A549 (cell line): ENCODE measurements at regions not wholly inside any gene's neighbourhood (a gene's known extent, or its start where the extent isn't known, plus 50 kb on each side); places are given as distances from the start of the nearest gene placed in this dataset.

ENCODE experiments used
- ATAC-seq, 2 experiments: fragments of 200-7000 bp in 1 of 2; fragments of >200 bp in 1 of 2; cut with Nextera tagmentation in 1 of 2; cut with Tn5 transposase in 1 of 2; 3 replicates each; pipeline versions ENCODE4 v1.8.0 to v1.9.1; 2018 to 2020; ENCODE audit warnings: mild to moderate bottlenecking in 1 of 2, moderate library complexity in 1 of 2
- CTCF ChIA-PET: fragments of 300-600 bp; sonication (Branson Sonifier 250); formaldehyde crosslinking; extraction: SDS; loops from one replicate; lab custom pipeline; 2021; ENCODE audit warnings: antibody characterized with exemption, inconsistent platforms; lab: Yijun Ruan, JAX
- POLR2A ChIA-PET: fragments of 350-600 bp; formaldehyde crosslinking; extraction: SDS; loops from one replicate; lab custom pipeline; 2021; ENCODE audit warnings: antibody characterized with exemption, inconsistent platforms; lab: Yijun Ruan, JAX
- DNase-seq, 2 experiments: peaks; one replicate each; pipeline versions ENCODE4 v3.0.0 to v3.0.0-alpha.2; 2011 to 2016; ENCODE audit warnings: low read depth in 1 of 2, low spot score in 1 of 2
- FAIRE-seq: peaks from 2 replicates; lab custom pipeline; 2011; peaks lifted over from hg19 to GRCh38; lab: Jason Lieb, UNC
- H3K27ac ChIP-seq, 2 experiments: fragments of >200 bp; sonication (Bioruptor Twin); formaldehyde crosslinking; 3 replicates each; pipeline ENCODE4 v1.5.1; 2016 to 2017
- H3K4me1 ChIP-seq: fragments of >200 bp; sonication (Bioruptor Twin); formaldehyde crosslinking; 3 replicates; pipeline ENCODE4 v1.6.1; 2016
- H3K4me2 ChIP-seq: fragments of >200 bp; sonication (Bioruptor Twin); formaldehyde crosslinking; 3 replicates; pipeline ENCODE4 v1.6.1; 2016
- H3K4me3 ChIP-seq: fragments of >200 bp; sonication (Bioruptor Twin); formaldehyde crosslinking; 3 replicates; pipeline ENCODE4 v1.5.1; 2016
- H3K9me3 ChIP-seq: fragments of >200 bp; sonication (Bioruptor Twin); formaldehyde crosslinking; 3 replicates; pipeline ENCODE4 v1.6.1; 2016
- ATOH8 ChIP-seq: fragments of 250-450 bp; sonication (Bioruptor Pico); IDR thresholded peaks from 2 replicates; pipeline ENCODE4 v1.5.0; 2020; ENCODE audit warnings: low read depth, mild to moderate bottlenecking, moderate library complexity
- CBX2 ChIP-seq: fragments of 200-600 bp; sonication (generic); IDR thresholded peaks from 2 replicates; pipeline ENCODE4 v1.6.1; 2016; ENCODE audit warnings: low read depth, mild to moderate bottlenecking, borderline replicate concordance
- CBX8 ChIP-seq: fragments of 200-600 bp; sonication (generic); IDR thresholded peaks from 2 replicates; pipeline ENCODE4 v1.6.1; 2016
- EP300 ChIP-seq, 2 experiments: fragments of >200 bp; sonication (Bioruptor Twin); formaldehyde crosslinking; IDR thresholded peaks; 2 replicates in 1 of 2; 3 replicates in 1 of 2; pipeline ENCODE4 v1.6.1; 2016 to 2017
- FOSL2 ChIP-seq, 2 experiments: fragments of 450-650 bp in 1 of 2; fragments of >200 bp in 1 of 2; sonication (Bioruptor Twin) in 1 of 2; formaldehyde crosslinking; IDR thresholded peaks; 2 replicates each; pipeline versions ENCODE4 v1.5.0 to v1.6.1; 2016 to 2020; ENCODE audit warnings: mild to moderate bottlenecking in 1 of 2, moderate library complexity in 1 of 2
- FOXS1 ChIP-seq: fragments of 250-450 bp; sonication (Bioruptor Pico); IDR thresholded peaks from 2 replicates; pipeline ENCODE4 v1.5.0; 2020; ENCODE audit warnings: mild to moderate bottlenecking, moderate library complexity
- GATA3 ChIP-seq: IDR thresholded peaks from 2 replicates; pipeline ENCODE4 v1.6.1; 2012; ENCODE audit warnings: borderline replicate concordance
- JUN ChIP-seq, 2 experiments: fragments of >200 bp; sonication (Bioruptor Twin); formaldehyde crosslinking; IDR thresholded peaks; 2 replicates in 1 of 2; 3 replicates in 1 of 2; pipeline ENCODE4 v1.6.1; 2016 to 2017
- KDM5A ChIP-seq: fragments of 200-600 bp; sonication (generic); IDR thresholded peaks from 2 replicates; pipeline ENCODE4 v1.6.1; 2016; ENCODE audit warnings: antibody characterized with exemption, mild to moderate bottlenecking
- MAFK ChIP-seq: fragments of 450-650 bp; IDR thresholded peaks from 2 replicates; pipeline ENCODE4 v1.6.1; 2014; ENCODE audit not compliant: partially characterized antibody
- MAZ ChIP-seq: fragments of 150-350 bp; IDR thresholded peaks from 2 replicates; pipeline ENCODE4 v1.6.1; 2014; ENCODE audit warnings: antibody characterized with exemption, low read depth, low read length, borderline replicate concordance
- MYC ChIP-seq: IDR thresholded peaks from 2 replicates; pipeline ENCODE4 v1.6.1; 2012; ENCODE audit warnings: mild to moderate bottlenecking, inconsistent platforms, low read length, improper control_type of control experiment, borderline replicate concordance
- NFE2L2 ChIP-seq: fragments of 150-350 bp; conservative IDR thresholded peaks from 2 replicates; pipeline ENCODE4 v1.6.1; 2014; ENCODE audit warnings: low read length
- NR3C1 ChIP-seq: fragments of >200 bp; sonication (Bioruptor Twin); formaldehyde crosslinking; IDR thresholded peaks from 3 replicates; pipeline ENCODE4 v1.6.1; 2017
- RARB ChIP-seq: fragments of 250-450 bp; sonication (Bioruptor Pico); IDR thresholded peaks from 2 replicates; pipeline ENCODE4 v1.8.0; 2021; ENCODE audit warnings: mild to moderate bottlenecking, moderate library complexity
- RFX5 ChIP-seq: fragments of 450-650 bp; IDR thresholded peaks from 2 replicates; pipeline ENCODE4 v1.7.1; 2014; ENCODE audit warnings: antibody characterized with exemption, mild to moderate bottlenecking, moderate library complexity
- RNF2 ChIP-seq: fragments of 200-600 bp; sonication (generic); IDR thresholded peaks from 2 replicates; pipeline ENCODE4 v1.6.1; 2016; ENCODE audit warnings: low read depth, mild to moderate bottlenecking, antibody characterized with exemption, moderate library complexity, borderline replicate concordance
- SMC3 ChIP-seq: fragments of >200 bp; sonication (Bioruptor Twin); formaldehyde crosslinking; IDR thresholded peaks from 3 replicates; pipeline ENCODE4 v1.6.1; 2018; ENCODE audit warnings: inconsistent platforms
- TFCP2L1 ChIP-seq: fragments of 250-450 bp; sonication (Bioruptor Pico); IDR thresholded peaks from 2 replicates; pipeline ENCODE4 v1.5.0; 2021; ENCODE audit warnings: mild to moderate bottlenecking
- TP53 ChIP-seq: fragments of 250-450 bp; sonication (Bioruptor Pico); IDR thresholded peaks from 2 replicates; pipeline ENCODE4 v1.5.0; 2021; ENCODE audit warnings: mild to moderate bottlenecking, moderate library complexity
- ZC3H11A ChIP-seq: fragments of 450-650 bp; IDR thresholded peaks from 2 replicates; pipeline ENCODE4 v1.6.1; 2014; ENCODE audit warnings: antibody characterized with exemption, mild to moderate bottlenecking
- WGBS: methylation state at CpG from one replicate; pipeline ENCODE4 v1.1.6; 2017; ENCODE audit errors: missing lambda C conversion rate; 5-methylcytosine and 5-hydroxymethylcytosine counted together
- TF ChIP-seq, protein P1 (sequence below): fragments of >200 bp; sonication (Bioruptor Twin); formaldehyde crosslinking; IDR thresholded peaks from 2 replicates; pipeline ENCODE4 v1.6.1; 2016
- TF ChIP-seq, protein P2 (sequence below): fragments of >200 bp; sonication (Bioruptor Twin); formaldehyde crosslinking; IDR thresholded peaks from 3 replicates; pipeline ENCODE4 v1.6.1; 2016
- TF ChIP-seq, protein P3 (sequence below): fragments of 250-450 bp; sonication (Bioruptor Pico); IDR thresholded peaks from 2 replicates; pipeline ENCODE4 v1.5.0; 2021; ENCODE audit warnings: mild to moderate bottlenecking, moderate library complexity, borderline replicate concordance

DNA sequence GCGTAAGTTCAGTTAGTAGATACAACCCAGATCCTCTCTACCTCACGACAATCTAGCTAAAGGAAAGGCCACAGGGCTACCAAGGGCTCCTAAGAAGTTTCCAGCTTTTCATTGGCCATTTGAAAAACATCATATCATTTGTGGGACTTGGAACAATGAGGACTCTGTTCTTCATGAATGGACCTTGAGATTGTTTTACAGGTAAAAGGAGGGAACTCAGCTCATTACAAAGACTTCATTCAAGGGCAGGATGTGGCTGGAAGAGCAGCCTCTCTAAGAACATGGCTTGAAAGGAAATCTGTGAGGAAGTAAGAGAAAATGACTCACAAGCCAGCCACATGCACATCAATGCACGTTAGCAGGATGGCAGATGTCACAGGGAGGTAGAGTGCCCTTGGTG, 105.9 kb upstream of the SLC7A11 start:
- Histone ChIP-seq H3K27ac (no peak overlapping the region), H3K9me3 (no peaks in the 10 kb centered on the region), H3K4me3 (no peak overlapping the region), H3K4me1 (no peaks in the 10 kb centered on the region), H3K4me2 (no peak overlapping the region)
- FAIRE-seq (no peak), DNase-seq (no peak), ATAC-seq (no peak)
- TF ChIP-seq CBX2: no peak
- no peak for TF ChIP-seq MYC
- TF ChIP-seq RNF2: no peak
- TF ChIP-seq RFX5: no peak
- TF ChIP-seq TP53: no peak
- no peak for TF ChIP-seq MAZ
- ChIA-PET POLR2A (no interaction called here), CTCF (no interaction called here)
- WGBS: 38% methylated on average over 3 of the region's 3 CpGs

- ATAC-seq (no peak), DNase-seq (no peak), FAIRE-seq (no peak)
- POLR2A ChIA-PET: no interaction called here
- CTCF ChIA-PET: no interaction called here
- TF ChIP-seq KDM5A: no peak
- no peak for TF ChIP-seq CBX8
- TF ChIP-seq MAFK: no peak
- no peak for TF ChIP-seq JUN (IDR thresholded peaks at IDR 0.05)
- no peak for TF ChIP-seq SMC3
- TF ChIP-seq ATOH8 (CRISPR knock-in tag): no peak
- no peak for TF ChIP-seq ZC3H11A
- TF ChIP-seq, protein P1, sequence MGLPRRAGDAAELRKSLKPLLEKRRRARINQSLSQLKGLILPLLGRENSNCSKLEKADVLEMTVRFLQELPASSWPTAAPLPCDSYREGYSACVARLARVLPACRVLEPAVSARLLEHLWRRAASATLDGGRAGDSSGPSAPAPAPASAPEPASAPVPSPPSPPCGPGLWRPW: no peak
- TF ChIP-seq TFCP2L1: no peak
- TF ChIP-seq, protein P2, sequence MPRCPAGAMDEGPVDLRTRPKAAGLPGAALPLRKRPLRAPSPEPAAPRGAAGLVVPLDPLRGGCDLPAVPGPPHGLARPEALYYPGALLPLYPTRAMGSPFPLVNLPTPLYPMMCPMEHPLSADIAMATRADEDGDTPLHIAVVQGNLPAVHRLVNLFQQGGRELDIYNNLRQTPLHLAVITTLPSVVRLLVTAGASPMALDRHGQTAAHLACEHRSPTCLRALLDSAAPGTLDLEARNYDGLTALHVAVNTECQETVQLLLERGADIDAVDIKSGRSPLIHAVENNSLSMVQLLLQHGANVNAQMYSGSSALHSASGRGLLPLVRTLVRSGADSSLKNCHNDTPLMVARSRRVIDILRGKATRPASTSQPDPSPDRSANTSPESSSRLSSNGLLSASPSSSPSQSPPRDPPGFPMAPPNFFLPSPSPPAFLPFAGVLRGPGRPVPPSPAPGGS: no peak
- TF ChIP-seq FOXS1 (CRISPR knock-in tag): no peak
- TF ChIP-seq FOSL2 (IDR thresholded peaks at IDR 0.05): no peak
- no peak for TF ChIP-seq FOSL2 (CRISPR knock-in tag; IDR thresholded peaks at IDR 0.05)
- TF ChIP-seq NR3C1: no peak
- TF ChIP-seq, protein P3, sequence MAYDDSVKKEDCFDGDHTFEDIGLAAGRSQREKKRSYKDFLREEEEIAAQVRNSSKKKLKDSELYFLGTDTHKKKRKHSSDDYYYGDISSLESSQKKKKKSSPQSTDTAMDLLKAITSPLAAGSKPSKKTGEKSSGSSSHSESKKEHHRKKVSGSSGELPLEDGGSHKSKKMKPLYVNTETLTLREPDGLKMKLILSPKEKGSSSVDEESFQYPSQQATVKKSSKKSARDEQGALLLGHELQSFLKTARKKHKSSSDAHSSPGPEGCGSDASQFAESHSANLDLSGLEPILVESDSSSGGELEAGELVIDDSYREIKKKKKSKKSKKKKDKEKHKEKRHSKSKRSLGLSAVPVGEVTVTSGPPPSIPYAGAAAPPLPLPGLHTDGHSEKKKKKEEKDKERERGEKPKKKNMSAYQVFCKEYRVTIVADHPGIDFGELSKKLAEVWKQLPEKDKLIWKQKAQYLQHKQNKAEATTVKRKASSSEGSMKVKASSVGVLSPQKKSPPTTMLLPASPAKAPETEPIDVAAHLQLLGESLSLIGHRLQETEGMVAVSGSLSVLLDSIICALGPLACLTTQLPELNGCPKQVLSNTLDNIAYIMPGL (CRISPR knock-in tag): no peak
- TF ChIP-seq NFE2L2: no peak
- TF ChIP-seq GATA3: no peak
- TF ChIP-seq EP300 (IDR thresholded peaks at IDR 0.05): no peak
- no peak for TF ChIP-seq CBX2
- TF ChIP-seq RARB (CRISPR knock-in tag): no peak
- Histone ChIP-seq H3K4me2 (no peak overlapping the region), H3K4me1 (no peaks in the 10 kb centered on the region), H3K9me3 (no peaks in the 10 kb centered on the region), H3K4me3 (no peak overlapping the region), H3K27ac (no peak overlapping the region)
Observed at GRCh38 chr4:138347561-138347960, 105.4 kb upstream of the SLC7A11 start.
